Esophagus muscularis mucosa (tissue), 4 donors: ENCODE measurements at regions not wholly inside any gene's neighbourhood (a gene's known extent, or its start where the extent isn't known, plus 50 kb on each side); places are given as distances from the start of the nearest gene placed in this dataset.

Experiments used
- DNase-seq: peaks from one replicate; pipeline ENCODE4 v3.0.0-alpha.2; 2017; ENCODE audit errors: extremely low spot score
- H3K27ac ChIP-seq, 4 donors: fragments of 200-600 bp; sonication (generic); replicated peaks in 1 of 4; 1 replicate in 3 of 4; 2 replicates in 1 of 4; pipeline ENCODE4 v1.5.1; 2016 to 2019; ENCODE audit warnings: mild to moderate bottlenecking in 1 of 4
- H3K27me3 ChIP-seq, 4 donors: fragments of 200-600 bp; sonication (generic); one replicate each; pipeline versions ENCODE4 v1.5.1 to v1.6.0; 2016 to 2019
- H3K36me3 ChIP-seq, 4 donors: fragments of 200-600 bp; sonication (generic); one replicate each; pipeline ENCODE4 v1.5.1; 2016 to 2019
- H3K4me1 ChIP-seq, 4 donors: fragments of 200-600 bp; sonication (generic); one replicate each; pipeline ENCODE4 v1.5.1; 2016 to 2019
- H3K4me3 ChIP-seq, 4 donors: fragments of 200-600 bp; sonication (generic); 1 replicate in 2 of 4; 2 replicates in 2 of 4; pipeline ENCODE4 v1.5.1; 2016 to 2019; ENCODE audit warnings: mild to moderate bottlenecking in 4 of 4, moderate library complexity in 1 of 4
- H3K9me3 ChIP-seq, 4 donors: fragments of 200-600 bp; sonication (generic); 1 replicate in 3 of 4; 2 replicates in 1 of 4; pipeline ENCODE4 v1.5.1; 2016 to 2019
- CTCF ChIP-seq, 3 experiments: fragments of 200-600 bp in 2 of 3; fragments of 450-650 bp in 1 of 3; sonication (generic) in 2 of 3; IDR thresholded peaks; one replicate each; pipeline ENCODE4 v1.5.1; 2017 to 2019; ENCODE audit warnings: antibody characterized with exemption in 3 of 3, mild to moderate bottlenecking in 2 of 3, moderate library complexity in 1 of 3
- EP300 ChIP-seq: sonication (generic); formaldehyde crosslinking; IDR thresholded peaks from one replicate; pipeline ENCODE4 v1.6.1; 2017; ENCODE audit warnings: antibody characterized with exemption
- POLR2A ChIP-seq: fragments of 450-650 bp; IDR thresholded peaks from one replicate; pipeline ENCODE4 v1.6.1; 2017; ENCODE audit warnings: antibody characterized with exemption, moderate library complexity, mild to moderate bottlenecking, low read depth
- POLR2AphosphoS5 ChIP-seq, 2 donors: sonication (generic); formaldehyde crosslinking; IDR thresholded peaks; one replicate each; pipeline ENCODE4 v1.6.1; 2017; ENCODE audit warnings: antibody characterized with exemption in 2 of 2
- WGBS: methylation state at CpG from one replicate; pipeline ENCODE4 v1.1.5; 2018; 5-methylcytosine and 5-hydroxymethylcytosine counted together
- intact Hi-C: fragments of 100-400 bp; cut with DNase I; formaldehyde crosslinking; loops from one replicate; pipeline ENCODE4 v1.15.1; 2023

GRCh38 chr5:128826275-128826674, 139.0 kb upstream of the SLC27A6 start:
- no peak for TF ChIP-seq EP300
- no peak for TF ChIP-seq POLR2AphosphoS5 (IDR thresholded peaks at IDR 0.05)
- no peak for TF ChIP-seq CTCF (IDR thresholded peaks at IDR 0.05)
- TF ChIP-seq POLR2A: no peak
- Histone ChIP-seq H3K4me1 (peaks cover 0 to 9% (median 7%) of the 10 kb centered on the region in 4 donors), H3K4me3 (no peak overlapping the region), H3K36me3 (no peaks in the 10 kb centered on the region), H3K27ac (no peak overlapping the region), H3K27me3 (no peaks in the 10 kb centered on the region), H3K9me3 (no peaks in the 10 kb centered on the region)
- WGBS: 82% methylated on average over 1 of the region's 1 CpG
- intact Hi-C loops: no loop called here
- no peak for DNase-seq

GRCh38 chr5:128836571-128836970, 128.7 kb upstream of the SLC27A6 start:
- Histone ChIP-seq H3K4me3 (no peak overlapping the region), H3K27me3 (no peaks in the 10 kb centered on the region), H3K9me3 (no peaks in the 10 kb centered on the region), H3K27ac (no peak overlapping the region), H3K36me3 (no peaks in the 10 kb centered on the region), H3K4me1 (no peaks in the 10 kb centered on the region)
- WGBS: 84% methylated on average over 5 of the region's 5 CpGs
- no peak for DNase-seq
- TF ChIP-seq POLR2A (no peak), CTCF (IDR thresholded peaks at IDR 0.05) (no peak), POLR2AphosphoS5 (IDR thresholded peaks at IDR 0.05) (no peak), EP300 (no peak)
- intact Hi-C loops: no loop called here

- no peaks in the 10 kb centered on the region for H3K9me3 ChIP-seq
- H3K4me1 ChIP-seq: no peaks in the 10 kb centered on the region
- intact Hi-C loops: no loop called here
- no peak overlapping the region for H3K4me3 ChIP-seq
- no peak for TF ChIP-seq POLR2AphosphoS5 (IDR thresholded peaks at IDR 0.05)
- no peak for TF ChIP-seq EP300
- no peak for TF ChIP-seq POLR2A
- no peak for TF ChIP-seq CTCF (IDR thresholded peaks at IDR 0.05)
- H3K36me3 ChIP-seq: no peaks in the 10 kb centered on the region
- no peak overlapping the region for H3K27ac ChIP-seq
- no peaks in the 10 kb centered on the region for H3K27me3 ChIP-seq
- no peak for DNase-seq
Observed at GRCh38 chr5:128838623-128839022, 126.7 kb upstream of the SLC27A6 start.

- Histone ChIP-seq H3K4me1 (no peaks in the 10 kb centered on the region), H3K4me3 (no peak overlapping the region)
- intact Hi-C loops: loop anchor here (5.0 to 10.0 kb wide), 3 partner anchors 167 to 630 kb away; partner anchors contain the start of gene FBN2
Observed at GRCh38 chr5:128842241-128842640, 123.0 kb upstream of the SLC27A6 start.

More at GRCh38 chr5:128842241-128842640, 123.0 kb upstream of the SLC27A6 start:
- no peaks in the 10 kb centered on the region for H3K27me3 ChIP-seq
- DNase-seq: no peak
- H3K9me3 ChIP-seq: no peaks in the 10 kb centered on the region
- no peaks in the 10 kb centered on the region for H3K36me3 ChIP-seq
- TF ChIP-seq POLR2AphosphoS5 (IDR thresholded peaks at IDR 0.05) (no peak), POLR2A (no peak), CTCF (IDR thresholded peaks at IDR 0.05) (no peak), EP300 (no peak)
- no peak overlapping the region for H3K27ac ChIP-seq
